GM12878 (cell line): ENCODE measurements at regions not wholly inside any gene's neighbourhood (a gene's known extent, or its start where the extent isn't known, plus 50 kb on each side); places are given as distances from the start of the nearest gene placed in this dataset.
A peak's percentile ranks its signal among the peaks of the same experiment; 100 is the strongest.

Source experiments
- BCL3 ChIP-seq: IDR thresholded peaks from 2 replicates; pipeline ENCODE4 v1.6.1; 2011; ENCODE audit warnings: borderline replicate concordance, low read depth, mild to moderate bottlenecking, moderate library complexity, low read length; ENCODE audit not compliant: insufficient read depth, poor library complexity, severe bottlenecking
- CHD2 ChIP-seq: IDR thresholded peaks from 2 replicates; pipeline ENCODE4 v1.6.1; 2011; ENCODE audit warnings: low read depth, low read length, improper control_type of control experiment, borderline replicate concordance
- CUX1 ChIP-seq: IDR thresholded peaks from 2 replicates; pipeline ENCODE4 v1.6.1; 2012; ENCODE audit warnings: improper control_type of control experiment, low read depth, low read length; ENCODE audit not compliant: insufficient replicate concordance
- FOXM1 ChIP-seq: IDR thresholded peaks from 2 replicates; pipeline ENCODE4 v1.6.1; 2012; ENCODE audit warnings: low read depth, mild to moderate bottlenecking, inconsistent platforms, low read length, moderate library complexity
- HDAC2 ChIP-seq: fragments of 200-600 bp; sonication (generic); IDR thresholded peaks from 2 replicates; pipeline ENCODE4 v1.6.1; 2017
- HDGF ChIP-seq: fragments of 450-650 bp; IDR thresholded peaks from 2 replicates; pipeline ENCODE4 v1.6.1; 2016; ENCODE audit warnings: antibody characterized with exemption
- KLF5 ChIP-seq: fragments of 450-650 bp; IDR thresholded peaks from 2 replicates; pipeline ENCODE4 v1.6.1; 2014; ENCODE audit warnings: mild to moderate bottlenecking; ENCODE audit not compliant: partially characterized antibody
- MTA3 ChIP-seq: IDR thresholded peaks from 2 replicates; pipeline ENCODE4 v1.6.1; 2012; ENCODE audit warnings: low read length, inconsistent platforms, borderline replicate concordance
- MYB ChIP-seq: fragments of 150-350 bp; IDR thresholded peaks from 2 replicates; pipeline ENCODE4 v1.6.1; 2014; ENCODE audit warnings: mild to moderate bottlenecking, low read depth, low read length, borderline replicate concordance
- MYC ChIP-seq: IDR thresholded peaks from 2 replicates; pipeline ENCODE4 v1.6.1; 2011; ENCODE audit warnings: mild to moderate bottlenecking, low read length, moderate library complexity, inconsistent platforms; ENCODE audit not compliant: insufficient read depth, insufficient replicate concordance, insufficient read length, severe bottlenecking
- POLR2AphosphoS2 ChIP-seq: IDR thresholded peaks from 2 replicates; pipeline ENCODE4 v1.6.1; 2011; ENCODE audit warnings: low read depth, mild to moderate bottlenecking, low read length, improper control_type of control experiment, moderate library complexity
- REST ChIP-seq: IDR thresholded peaks from 2 replicates; pipeline ENCODE4 v1.6.1; 2012; ENCODE audit warnings: mild to moderate bottlenecking, low read depth, low read length
- SKIL ChIP-seq: fragments of 450-650 bp; IDR thresholded peaks from 2 replicates; pipeline ENCODE4 v1.6.1; 2017; ENCODE audit warnings: mild to moderate bottlenecking, low read depth, inconsistent platforms; ENCODE audit not compliant: poor library complexity, severe bottlenecking
- SREBF1 ChIP-seq: IDR thresholded peaks from 2 replicates; pipeline ENCODE4 v1.6.1; 2012; ENCODE audit warnings: mild to moderate bottlenecking, low read length
- STAT3 ChIP-seq: IDR thresholded peaks from 2 replicates; pipeline ENCODE4 v1.6.1; 2011; ENCODE audit warnings: low read depth, low read length, improper control_type of control experiment
- TCF12 ChIP-seq: IDR thresholded peaks from 2 replicates; pipeline ENCODE4 v1.6.1; 2011; ENCODE audit warnings: low read depth, mild to moderate bottlenecking, low read length
- ZNF274 ChIP-seq: IDR thresholded peaks from one replicate; pipeline ENCODE4 v1.8.0; 2011; ENCODE audit not compliant: insufficient read length, insufficient read depth

- TF ChIP-seq CUX1 = no peak
- TF ChIP-seq SKIL = peak; percentile 69
- no peak for TF ChIP-seq STAT3
- no peak for TF ChIP-seq MYB
- no peak for TF ChIP-seq REST
- no peak for TF ChIP-seq HDAC2
- TF ChIP-seq POLR2AphosphoS2 = no peak
- no peak for TF ChIP-seq HDGF
- no peak for TF ChIP-seq ZNF274
- TF ChIP-seq SREBF1 = no peak
- peak; percentile 86; the same call in 1 of the 2 replicates for TF ChIP-seq FOXM1
- TF ChIP-seq MYC = no peak
- peak; percentile 63; the same call in 1 of the 2 replicates for TF ChIP-seq TCF12
- no peak for TF ChIP-seq BCL3
- no peak for TF ChIP-seq KLF5
- 0 out of 2 replicates have a peak, but pooled peaks have one; percentile 26 for TF ChIP-seq CHD2
- peak; percentile 68; the same call in 1 of the 2 replicates for TF ChIP-seq MTA3
These were observed 491.0 kb downstream of the FGF9 start (continued) for GRCh38 chr13:22161871-22162270.
